ENCODE measurements at regions not wholly inside any gene's neighbourhood (a gene's known extent, or its start where the extent isn't known, plus 50 kb on each side); places are given as distances from the start of the nearest gene placed in this dataset.

GRCh38 chr6:159595173-159595572 lies 97.9 kb downstream of the SOD2 start:
- H3K27me3 ChIP-seq (replicated peaks in 1 of 7): no peaks in the 10 kb centered on the region
- intact Hi-C loops (cut with DNase I; ENCODE audit: low total_unique reads): no loop called here
- no peak for DNase-seq
- WGBS, 5 donors: 60 to 68% (median 64%) methylated on average over 3 of the region's 3 CpGs
- H3K36me3 ChIP-seq: no peaks in the 10 kb centered on the region
- no peak overlapping the region for H3K27ac ChIP-seq
- no peaks in the 10 kb centered on the region for H3K9me3 ChIP-seq
- no peak overlapping the region for H3K4me3 ChIP-seq
- TF ChIP-seq CTCF (IDR thresholded peaks at IDR 0.05 in 8 of 11, conservative IDR thresholded peaks at IDR 0.05 in 3 of 11) (no peak), POLR2AphosphoS5 (IDR thresholded peaks at IDR 0.05) (no peak), POLR2A (IDR thresholded peaks at IDR 0.05) (no peak)
- H3K4me1 ChIP-seq: no peaks in the 10 kb centered on the region

- 52 to 71% (median 63%) methylated on average over 1 of the region's 1 CpG for WGBS, 5 donors
- intact Hi-C loops (cut with DNase I; ENCODE audit: low total_unique reads): no loop called here
- Histone ChIP-seq H3K36me3 (no peaks in the 10 kb centered on the region), H3K27ac (no peak overlapping the region), H3K9me3 (no peaks in the 10 kb centered on the region), H3K4me1 (no peaks in the 10 kb centered on the region), H3K4me3 (no peak overlapping the region), H3K27me3 (replicated peaks in 1 of 7) (no peaks in the 10 kb centered on the region)
- no peak for TF ChIP-seq CTCF (IDR thresholded peaks at IDR 0.05 in 8 of 11, conservative IDR thresholded peaks at IDR 0.05 in 3 of 11)
- no peak for TF ChIP-seq POLR2A (IDR thresholded peaks at IDR 0.05)
- no peak for TF ChIP-seq POLR2AphosphoS5 (IDR thresholded peaks at IDR 0.05)
- no peak for DNase-seq
Observed at GRCh38 chr6:159594750-159595117, 98.3 kb downstream of the SOD2 start.

- TF ChIP-seq CTCF (IDR thresholded peaks at IDR 0.05 in 8 of 11, conservative IDR thresholded peaks at IDR 0.05 in 3 of 11) (no peak), POLR2AphosphoS5 (IDR thresholded peaks at IDR 0.05) (no peak), POLR2A (IDR thresholded peaks at IDR 0.05) (no peak)
- H3K4me1 ChIP-seq: no peaks in the 10 kb centered on the region
- no peaks in the 10 kb centered on the region for H3K9me3 ChIP-seq
- DNase-seq: no peak
- no peak overlapping the region for H3K4me3 ChIP-seq
- no peaks in the 10 kb centered on the region for H3K27me3 ChIP-seq (replicated peaks in 1 of 7)
- no peaks in the 10 kb centered on the region for H3K36me3 ChIP-seq
- WGBS, 5 donors: 74 to 81% (median 78%) methylated on average over 7 of the region's 7 CpGs
- H3K27ac ChIP-seq: no peak overlapping the region
- intact Hi-C loops (cut with DNase I; ENCODE audit: low total_unique reads): no loop called here
Observed at GRCh38 chr6:159594106-159594749, 98.8 kb downstream of the SOD2 start.

- H3K9me3 ChIP-seq: no peaks in the 10 kb centered on the region
- intact Hi-C loops (cut with DNase I; ENCODE audit: low total_unique reads): no loop called here
- TF ChIP-seq POLR2AphosphoS5 (IDR thresholded peaks at IDR 0.05): no peak
- TF ChIP-seq CTCF (IDR thresholded peaks at IDR 0.05 in 8 of 11, conservative IDR thresholded peaks at IDR 0.05 in 3 of 11): no peak
- TF ChIP-seq POLR2A (IDR thresholded peaks at IDR 0.05): no peak
- DNase-seq: no peak
- H3K4me3 ChIP-seq: no peak overlapping the region
- H3K27ac ChIP-seq: no peak overlapping the region
- WGBS, 5 donors: 85 to 91% (median 88%) methylated on average over 5 of the region's 5 CpGs
- no peaks in the 10 kb centered on the region for H3K36me3 ChIP-seq
- no peaks in the 10 kb centered on the region for H3K27me3 ChIP-seq (replicated peaks in 1 of 7)
- H3K4me1 ChIP-seq: no peaks in the 10 kb centered on the region
Observed at GRCh38 chr6:159590835-159591234, 102.2 kb downstream of the SOD2 start.

All from spleen (tissue), 11 donors.